Stimulated activated naive CD8-positive, alpha-beta T cell treated with anti-CD3 and anti-CD28 coated beads, Interleukin-15, Interleukin-2, amounts not matched to agents 100 ng/mL and 50 ng/mL, for 24 hours (primary cell): ENCODE measurements at regions not wholly inside any gene's neighbourhood (a gene's known extent, or its start where the extent isn't known, plus 50 kb on each side); places are given as distances from the start of the nearest gene placed in this dataset.
"Not testable (repeated sequence)": the region's sequence is repeated elsewhere in the genome, so short reads cannot be mapped to it uniquely, and the experiment has no call there.

Experiments used
- H3K27ac Mint-ChIP-seq: one replicate; pipeline ENCODE4 v1.8.0; 2021; ENCODE audit warnings: mild to moderate bottlenecking, mixed read lengths
- H3K27me3 Mint-ChIP-seq: one replicate; pipeline ENCODE4 v1.8.0; 2021; ENCODE audit warnings: mixed read lengths
- H3K36me3 Mint-ChIP-seq: one replicate; pipeline ENCODE4 v1.8.0; 2021; ENCODE audit warnings: low read depth, mixed read lengths
- H3K4me1 Mint-ChIP-seq: one replicate; pipeline ENCODE4 v1.8.0; 2021; ENCODE audit warnings: low read depth, mixed read lengths
- H3K4me3 Mint-ChIP-seq: one replicate; pipeline ENCODE4 v1.8.0; 2021; ENCODE audit warnings: mild to moderate bottlenecking, mixed read lengths
- H3K9me3 Mint-ChIP-seq: one replicate; pipeline ENCODE4 v1.8.0; 2021; ENCODE audit warnings: mixed read lengths

- Mint-ChIP-seq H3K36me3 (no peaks in the 10 kb centered on the region), H3K9me3 (peaks cover 8% of the 10 kb centered on the region), H3K27ac (no peak overlapping the region), H3K27me3 (no peaks in the 10 kb centered on the region), H3K4me3 (no peak overlapping the region), H3K4me1 (no peaks in the 10 kb centered on the region)
These were observed 2187.5 kb upstream of the ACO1 start for GRCh38 chr9:30196941-30197340.

DNA sequence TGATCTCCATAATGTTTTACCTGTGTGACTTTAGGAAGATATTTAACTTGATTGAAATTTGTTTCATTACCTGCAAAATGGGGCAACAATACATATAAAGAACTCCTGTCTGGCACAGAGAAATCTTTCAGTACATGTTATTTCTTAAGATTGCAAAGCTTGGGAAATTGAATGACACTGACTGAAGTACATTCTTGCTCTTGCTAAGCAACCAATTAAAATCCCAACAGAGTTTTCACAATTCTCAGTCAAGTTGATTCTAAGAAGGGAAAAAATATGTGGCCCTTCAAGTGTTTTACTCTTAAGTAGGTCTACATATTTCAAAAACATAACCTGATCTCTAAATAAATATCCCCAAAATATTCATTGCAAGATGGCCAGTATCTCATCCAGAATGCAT is 2187.0 kb upstream of the ACO1 start:
- Mint-ChIP-seq H3K4me3 (no peak overlapping the region), H3K27me3 (no peaks in the 10 kb centered on the region), H3K27ac (no peak overlapping the region), H3K4me1 (no peaks in the 10 kb centered on the region), H3K36me3 (no peaks in the 10 kb centered on the region), H3K9me3 (peaks cover 8% of the 10 kb centered on the region)

DNA sequence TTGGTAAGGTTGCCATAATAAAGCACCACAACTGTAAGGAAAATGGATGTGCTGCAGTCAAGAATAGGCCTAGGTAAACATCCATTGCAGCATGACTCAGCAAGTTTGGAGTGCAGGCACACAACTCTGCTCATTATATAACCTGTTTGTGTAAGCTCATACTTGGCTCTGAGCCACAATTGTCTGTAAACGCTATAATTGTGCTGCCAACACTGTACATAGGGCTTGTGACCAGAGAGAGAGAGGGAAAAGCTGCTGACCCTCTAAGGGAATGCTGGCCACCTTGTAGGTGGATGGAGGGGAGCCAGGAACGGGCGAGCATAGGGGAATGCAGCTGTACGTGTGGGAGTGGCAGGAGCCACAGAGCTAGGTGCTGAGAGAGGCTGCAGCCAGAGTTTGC is 2186.5 kb upstream of the ACO1 start:
- Mint-ChIP-seq H3K9me3 (peaks cover 8% of the 10 kb centered on the region), H3K27ac (no peak overlapping the region), H3K36me3 (no peaks in the 10 kb centered on the region), H3K4me1 (no peaks in the 10 kb centered on the region), H3K4me3 (no peak overlapping the region), H3K27me3 (no peaks in the 10 kb centered on the region)

GRCh38 chr9:30198463-30199309 is 2185.8 kb upstream of the ACO1 start:
- Mint-ChIP-seq H3K36me3 (no peaks in the 10 kb centered on the region), H3K27ac (no peak overlapping the region), H3K27me3 (no peaks in the 10 kb centered on the region), H3K4me1 (no peaks in the 10 kb centered on the region), H3K9me3 (peaks cover 8% of the 10 kb centered on the region), H3K4me3 (no peak overlapping the region)

- no peaks in the 10 kb centered on the region for H3K27me3 Mint-ChIP-seq
- H3K27ac Mint-ChIP-seq, result no peak overlapping the region
- peaks cover 8% of the 10 kb centered on the region for H3K9me3 Mint-ChIP-seq
- H3K36me3 Mint-ChIP-seq, result no peaks in the 10 kb centered on the region
- no peak overlapping the region for H3K4me3 Mint-ChIP-seq
- H3K4me1 Mint-ChIP-seq, result no peaks in the 10 kb centered on the region
These were observed 2183.4 kb upstream of the ACO1 start for GRCh38 chr9:30201024-30201423.

- no peak overlapping the region for H3K27ac Mint-ChIP-seq
- H3K27me3 Mint-ChIP-seq, result no peaks in the 10 kb centered on the region
- H3K36me3 Mint-ChIP-seq, result no peaks in the 10 kb centered on the region
- H3K4me3 Mint-ChIP-seq, result no peak overlapping the region
- H3K9me3 Mint-ChIP-seq, result no peaks in the 10 kb centered on the region
- no peaks in the 10 kb centered on the region for H3K4me1 Mint-ChIP-seq
These were observed 2149.4 kb upstream of the ACO1 start for GRCh38 chr9:30235068-30235467.

GRCh38 chr9:30235564-30235963 is 2148.9 kb upstream of the ACO1 start:
- no peaks in the 10 kb centered on the region for H3K4me1 Mint-ChIP-seq
- no peak overlapping the region for H3K4me3 Mint-ChIP-seq
- no peak overlapping the region for H3K27ac Mint-ChIP-seq
- no peaks in the 10 kb centered on the region for H3K27me3 Mint-ChIP-seq
- no peaks in the 10 kb centered on the region for H3K9me3 Mint-ChIP-seq
- no peaks in the 10 kb centered on the region for H3K36me3 Mint-ChIP-seq

DNA sequence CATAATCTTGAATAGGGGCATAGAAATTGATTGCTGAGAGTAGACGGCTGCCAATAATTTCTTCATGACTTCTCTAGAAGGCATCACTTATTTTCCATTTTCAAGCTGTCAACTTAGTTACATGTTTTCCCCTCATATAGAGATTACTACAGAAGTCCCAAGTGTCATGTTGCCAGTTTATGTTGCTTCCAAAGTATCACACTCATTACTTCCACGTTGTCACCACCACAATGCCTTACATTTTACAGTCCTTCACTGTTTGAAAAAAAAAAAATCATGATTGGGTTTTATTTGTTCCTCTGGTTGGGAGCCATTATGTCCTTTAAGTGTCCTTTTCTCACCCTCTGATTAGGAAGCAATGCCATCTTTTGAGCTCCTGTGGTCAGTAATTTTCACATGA is 2144.6 kb upstream of the ACO1 start:
- no peaks in the 10 kb centered on the region for H3K9me3 Mint-ChIP-seq
- no peak overlapping the region for H3K4me3 Mint-ChIP-seq
- H3K27ac Mint-ChIP-seq, result no peak overlapping the region
- H3K4me1 Mint-ChIP-seq, result no peaks in the 10 kb centered on the region
- no peaks in the 10 kb centered on the region for H3K36me3 Mint-ChIP-seq
- no peaks in the 10 kb centered on the region for H3K27me3 Mint-ChIP-seq

- H3K27ac Mint-ChIP-seq, result no peak overlapping the region
- H3K36me3 Mint-ChIP-seq, result no peaks in the 10 kb centered on the region
- no peaks in the 10 kb centered on the region for H3K9me3 Mint-ChIP-seq
- no peak overlapping the region for H3K4me3 Mint-ChIP-seq
- H3K27me3 Mint-ChIP-seq, result no peaks in the 10 kb centered on the region
- H3K4me1 Mint-ChIP-seq, result no peaks in the 10 kb centered on the region
These were observed 2141.0 kb upstream of the ACO1 start for GRCh38 chr9:30243467-30243866.

DNA sequence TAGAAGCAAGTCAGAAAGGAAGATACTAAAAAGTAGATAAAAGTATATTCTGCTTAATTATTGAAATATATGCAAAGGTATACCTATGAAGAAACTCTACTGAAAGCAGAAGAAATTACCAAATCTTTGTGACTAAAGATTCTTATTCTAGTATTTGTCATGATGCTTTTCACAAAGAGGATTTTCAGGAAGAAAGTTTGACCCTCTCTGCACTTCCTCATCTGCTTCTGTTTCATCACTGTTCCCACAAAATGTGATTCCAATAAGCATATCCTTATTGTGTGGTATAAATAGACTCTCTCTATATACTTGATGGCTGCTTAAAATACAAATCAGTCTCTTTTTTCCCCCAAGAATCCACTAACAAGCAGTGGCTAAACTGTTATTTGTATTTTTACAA is 2139.6 kb upstream of the ACO1 start:
- no peak overlapping the region for H3K4me3 Mint-ChIP-seq
- H3K36me3 Mint-ChIP-seq, result no peaks in the 10 kb centered on the region
- H3K27me3 Mint-ChIP-seq, result no peaks in the 10 kb centered on the region
- no peaks in the 10 kb centered on the region for H3K4me1 Mint-ChIP-seq
- no peaks in the 10 kb centered on the region for H3K9me3 Mint-ChIP-seq
- H3K27ac Mint-ChIP-seq, result no peak overlapping the region

DNA sequence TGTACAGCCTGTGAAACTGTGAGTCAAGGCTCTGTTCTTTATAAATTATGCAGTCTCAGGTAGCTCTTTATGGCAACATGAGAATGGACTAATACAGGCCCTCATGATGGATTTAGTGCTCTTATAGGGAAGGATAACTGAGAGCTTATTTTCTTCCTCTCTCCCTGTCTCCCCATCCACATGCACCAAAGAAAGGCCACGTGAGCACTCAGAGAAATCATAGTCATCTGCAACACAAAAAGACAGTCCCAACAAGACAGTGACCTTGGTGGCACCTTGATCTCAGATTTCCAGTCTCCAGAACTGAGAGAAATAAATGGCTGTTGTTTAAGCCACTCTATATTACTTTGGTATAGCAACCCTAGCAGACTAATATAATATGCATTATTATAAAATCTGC is 2133.6 kb upstream of the ACO1 start:
- no peaks in the 10 kb centered on the region for H3K9me3 Mint-ChIP-seq
- H3K4me3 Mint-ChIP-seq, result no peak overlapping the region
- no peaks in the 10 kb centered on the region for H3K4me1 Mint-ChIP-seq
- no peaks in the 10 kb centered on the region for H3K36me3 Mint-ChIP-seq
- H3K27ac Mint-ChIP-seq, result no peak overlapping the region
- H3K27me3 Mint-ChIP-seq, result no peaks in the 10 kb centered on the region

DNA sequence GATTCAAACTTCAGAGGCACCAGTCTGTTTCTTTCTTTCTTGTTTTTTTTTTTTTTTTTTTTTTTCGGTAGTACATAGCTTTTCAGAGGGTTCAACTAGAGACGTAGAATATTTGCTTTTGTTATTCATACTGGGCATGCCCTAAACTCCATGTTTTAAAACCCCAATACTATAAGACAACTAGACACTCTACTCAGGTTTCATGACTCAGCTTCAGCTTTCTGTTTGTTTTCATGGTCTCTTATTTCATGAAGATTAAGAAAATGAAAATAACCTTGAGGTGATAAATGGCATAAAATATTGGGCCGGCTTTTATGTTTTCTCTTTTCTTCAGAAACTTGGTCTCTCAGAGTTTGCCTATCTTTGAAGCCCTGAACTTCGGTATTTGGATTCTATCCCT is 2126.3 kb upstream of the ACO1 start:
- H3K27me3 Mint-ChIP-seq, result no peaks in the 10 kb centered on the region
- H3K36me3 Mint-ChIP-seq, result no peaks in the 10 kb centered on the region
- H3K27ac Mint-ChIP-seq, result no peak overlapping the region
- peaks cover 7% of the 10 kb centered on the region for H3K9me3 Mint-ChIP-seq
- H3K4me3 Mint-ChIP-seq, result no peak overlapping the region
- H3K4me1 Mint-ChIP-seq, result no peaks in the 10 kb centered on the region

- H3K27ac Mint-ChIP-seq, result no peak overlapping the region
- no peaks in the 10 kb centered on the region for H3K4me1 Mint-ChIP-seq
- H3K9me3 Mint-ChIP-seq, result peaks cover 15% of the 10 kb centered on the region
- H3K36me3 Mint-ChIP-seq, result no peaks in the 10 kb centered on the region
- no peak overlapping the region for H3K4me3 Mint-ChIP-seq
- H3K27me3 Mint-ChIP-seq, result no peaks in the 10 kb centered on the region
These were observed 2104.1 kb upstream of the ACO1 start for GRCh38 chr9:30280229-30280900.

DNA sequence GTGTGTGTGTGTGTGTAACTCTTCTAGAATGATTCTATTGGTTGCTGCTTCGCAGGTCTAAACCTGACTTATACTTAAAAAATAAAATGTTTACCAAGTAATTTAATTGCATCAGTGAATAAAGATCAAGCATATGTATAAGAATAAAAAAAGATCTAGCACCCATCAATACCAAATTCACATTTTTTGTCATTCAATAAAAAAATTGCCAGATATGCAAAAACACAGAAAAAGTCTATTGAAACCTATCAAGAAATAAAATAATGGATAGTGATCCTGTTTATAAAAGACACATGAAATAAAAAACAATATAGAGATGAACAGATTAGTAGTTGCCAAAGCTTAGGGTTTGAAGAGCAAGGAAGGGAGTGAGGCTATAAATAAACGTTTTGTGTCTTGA is 2095.0 kb upstream of the ACO1 start:
- Mint-ChIP-seq H3K9me3 (no peaks in the 10 kb centered on the region), H3K4me3 (no peak overlapping the region), H3K27me3 (no peaks in the 10 kb centered on the region), H3K36me3 (no peaks in the 10 kb centered on the region), H3K4me1 (no peaks in the 10 kb centered on the region), H3K27ac (no peak overlapping the region)

GRCh38 chr9:30292026-30292425 is 2092.4 kb upstream of the ACO1 start:
- not testable (repeated sequence) for H3K4me1 Mint-ChIP-seq, H3K27ac Mint-ChIP-seq, H3K27me3 Mint-ChIP-seq, H3K4me3 Mint-ChIP-seq, H3K9me3 Mint-ChIP-seq, H3K36me3 Mint-ChIP-seq

GRCh38 chr9:30293231-30293630 is 2091.2 kb upstream of the ACO1 start:
- H3K9me3 Mint-ChIP-seq, result no peaks in the 10 kb centered on the region
- H3K4me3 Mint-ChIP-seq, result no peak overlapping the region
- H3K36me3 Mint-ChIP-seq, result no peaks in the 10 kb centered on the region
- no peaks in the 10 kb centered on the region for H3K27me3 Mint-ChIP-seq
- no peaks in the 10 kb centered on the region for H3K4me1 Mint-ChIP-seq
- H3K27ac Mint-ChIP-seq, result no peak overlapping the region
